ENCODE measurements at regions not wholly inside any gene's neighbourhood (a gene's known extent, or its start where the extent isn't known, plus 50 kb on each side); places are given as distances from the start of the nearest gene placed in this dataset.
"Not testable (repeated sequence)": the region's sequence is repeated elsewhere in the genome, so short reads cannot be mapped to it uniquely, and the experiment has no call there.

DNA sequence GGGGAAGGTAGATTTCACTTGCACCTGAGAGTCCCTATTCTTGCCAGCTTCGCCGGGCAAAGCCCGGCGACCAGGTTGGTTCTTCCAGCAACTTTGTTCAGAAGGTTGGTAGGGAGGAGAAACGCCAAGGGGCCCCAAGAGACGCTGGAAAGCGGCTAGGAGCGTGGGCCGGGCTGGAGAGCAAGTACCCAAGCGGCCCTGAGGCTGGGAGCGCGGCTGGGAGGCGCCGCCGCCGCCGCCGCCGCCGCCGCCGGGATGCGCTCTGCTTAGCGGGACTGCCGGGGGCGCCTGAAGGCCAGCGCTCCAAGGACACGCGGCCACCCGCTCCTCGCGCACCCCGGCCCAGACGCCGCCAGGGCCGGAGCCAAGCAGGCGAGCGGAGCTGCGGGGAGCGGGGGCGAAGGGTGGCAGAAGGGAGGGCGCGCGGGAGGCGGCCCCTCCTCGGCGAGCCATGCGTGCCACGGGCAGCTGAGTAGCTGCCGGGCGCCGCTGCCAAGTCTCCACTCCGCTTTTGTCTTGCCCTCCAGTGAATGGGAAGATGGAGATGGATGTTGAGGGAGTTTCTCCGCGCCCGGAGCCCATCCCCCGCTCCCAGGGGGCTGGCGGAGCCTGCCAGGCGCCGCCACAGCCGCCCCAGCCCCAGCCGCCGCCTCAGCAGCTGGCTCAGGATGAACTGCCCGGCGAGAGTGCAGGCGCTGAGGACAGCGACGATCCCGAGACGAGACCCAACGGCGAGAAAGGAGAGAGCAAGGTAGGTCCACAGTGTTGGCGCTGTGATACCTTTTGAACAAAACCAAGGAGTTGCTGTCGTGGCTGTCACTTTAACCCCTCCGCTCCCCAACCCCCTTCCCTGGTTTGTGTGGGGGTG, 227.4 kb upstream of the AZI2 start:
- no peak for DNase-seq (ENCODE audit: low read depth in 3 of 3)

DNA sequence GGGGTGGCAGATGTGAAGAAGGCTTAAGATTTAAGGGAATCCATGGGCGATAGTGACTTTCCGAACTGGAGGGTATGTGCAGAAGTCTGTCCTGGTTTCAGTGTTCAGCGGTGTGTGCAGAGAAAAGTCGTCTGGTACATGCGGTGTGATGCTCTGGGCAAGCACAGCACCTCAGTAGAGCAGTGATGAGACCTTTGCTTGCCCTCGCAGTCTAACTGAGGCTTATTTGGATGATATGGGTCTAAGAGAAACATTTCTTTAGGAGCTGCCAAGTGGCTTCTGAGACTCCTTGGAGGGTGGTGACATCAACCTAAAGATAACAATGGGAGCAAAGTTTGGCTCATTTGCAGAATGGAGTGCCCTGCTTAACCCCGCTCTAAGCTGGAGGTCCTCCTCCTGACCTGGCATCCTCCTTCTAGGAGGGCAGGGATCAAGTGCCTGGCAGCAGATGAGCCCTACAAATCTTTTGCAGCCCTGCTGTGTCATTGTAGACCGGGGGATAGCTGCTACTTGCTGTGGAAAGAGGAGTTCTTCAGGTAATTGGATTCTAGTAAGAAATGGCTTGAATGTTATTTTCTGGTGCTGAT, 228.1 kb upstream of the AZI2 start:
- no peak for DNase-seq (ENCODE audit: low read depth in 3 of 3)

DNA sequence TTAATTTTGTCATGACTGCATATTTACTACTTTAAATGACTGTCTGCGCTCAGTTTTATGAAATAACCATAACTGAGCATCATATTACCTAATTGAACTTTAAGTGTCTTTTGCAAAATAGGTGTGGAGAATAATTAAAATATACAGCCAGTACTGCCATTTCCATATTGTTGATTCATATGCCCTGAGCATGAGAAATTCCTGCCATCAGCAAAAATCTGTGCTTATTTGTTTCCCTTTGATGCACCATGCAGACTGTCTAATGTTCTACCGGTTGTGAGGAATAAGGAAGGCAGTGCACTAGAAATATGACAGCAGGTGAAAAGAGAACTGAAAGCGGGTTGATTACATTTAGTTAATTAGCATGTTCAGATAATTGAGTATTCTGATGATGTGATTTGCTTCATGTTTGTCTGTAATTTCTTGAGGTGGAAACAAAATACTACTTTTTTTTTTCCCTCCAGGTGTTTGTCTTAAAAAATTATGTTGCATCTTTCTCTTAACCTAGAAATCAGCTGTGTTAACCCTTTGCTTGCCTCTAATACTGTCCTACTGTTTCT, 229.4 kb upstream of the AZI2 start:
- DNase-seq (ENCODE audit: low read depth in 3 of 3): no peak

DNA sequence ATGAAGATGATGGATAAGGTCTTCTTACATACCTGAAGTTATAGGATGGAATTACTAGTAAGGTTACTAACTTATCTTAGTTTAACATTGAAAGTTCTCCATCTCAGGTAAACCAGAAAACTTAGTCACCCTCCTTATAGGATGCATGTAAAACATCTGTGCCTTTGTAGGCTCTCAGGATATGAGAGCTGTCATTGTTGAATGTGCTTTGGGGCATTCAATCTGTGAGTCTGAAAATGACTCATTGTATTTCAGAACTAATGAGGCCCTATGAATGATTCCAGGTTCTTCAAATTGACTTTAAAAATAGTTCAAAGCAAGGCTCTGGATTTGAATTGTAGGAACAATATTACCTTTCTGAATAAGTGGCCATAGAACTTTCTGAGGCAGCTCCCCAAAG, 237.7 kb upstream of the AZI2 start:
- no peak for DNase-seq (ENCODE audit: low read depth in 3 of 3)

DNA sequence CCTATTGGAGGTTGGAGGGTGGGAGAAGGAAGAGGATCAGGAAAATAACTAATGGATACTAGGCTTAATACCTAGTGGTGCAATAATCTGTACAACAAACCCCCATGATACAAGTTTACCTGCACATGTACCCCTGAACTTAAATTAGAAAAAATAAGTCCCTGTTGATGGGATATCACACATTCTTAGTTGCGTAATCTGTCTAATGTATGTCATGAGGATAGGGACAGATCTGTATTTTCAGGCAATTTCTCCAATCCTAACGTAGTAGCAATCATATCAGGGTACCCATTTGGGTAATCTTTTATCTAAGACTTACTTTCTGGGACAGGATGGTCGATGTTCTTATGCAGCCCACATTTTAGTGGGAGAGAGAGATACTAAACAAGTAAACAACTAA, 239.1 kb upstream of the AZI2 start:
- DNase-seq (ENCODE audit: low read depth in 3 of 3): no peak

DNA sequence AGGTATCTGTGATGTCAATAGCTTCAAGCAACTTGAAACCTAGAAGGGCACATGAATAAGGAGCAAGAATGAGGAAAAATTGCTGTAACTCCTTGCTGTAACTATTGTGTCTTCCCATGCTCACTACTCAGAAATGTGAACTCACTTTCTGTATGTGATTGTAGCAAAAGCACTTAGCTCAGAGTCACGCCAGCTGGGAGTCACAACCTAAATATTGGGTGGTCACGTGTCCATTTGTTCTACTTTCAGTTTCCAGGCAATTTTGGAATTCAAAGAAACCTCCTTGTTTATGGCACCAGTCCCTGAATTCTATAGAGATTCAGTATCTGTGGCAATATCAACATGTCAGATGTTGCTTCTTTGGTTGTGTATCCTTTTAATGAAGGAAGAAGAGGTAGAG, 241.6 kb upstream of the AZI2 start:
- DNase-seq (ENCODE audit: low read depth in 3 of 3): no peak

DNA sequence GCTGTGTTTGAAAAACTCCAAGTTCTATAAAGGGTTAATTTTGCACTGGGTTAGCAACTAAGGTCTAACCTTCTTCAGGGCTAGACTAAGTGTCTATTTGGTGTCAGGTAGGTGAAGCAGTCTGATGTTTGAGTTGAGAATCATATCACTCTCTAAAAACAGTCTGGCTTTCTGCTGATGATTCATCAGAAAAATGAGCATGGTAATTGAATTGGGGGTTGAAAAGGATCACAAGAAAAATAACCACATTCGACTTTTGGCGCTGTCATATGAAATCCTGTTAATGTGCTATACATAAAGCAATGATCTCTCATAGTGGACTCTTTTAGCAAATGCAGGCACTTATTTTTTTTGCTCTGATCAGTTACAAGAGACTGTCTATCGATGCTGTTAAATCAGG, 242.2 kb upstream of the AZI2 start:
- no peak for DNase-seq (ENCODE audit: low read depth in 3 of 3)

DNA sequence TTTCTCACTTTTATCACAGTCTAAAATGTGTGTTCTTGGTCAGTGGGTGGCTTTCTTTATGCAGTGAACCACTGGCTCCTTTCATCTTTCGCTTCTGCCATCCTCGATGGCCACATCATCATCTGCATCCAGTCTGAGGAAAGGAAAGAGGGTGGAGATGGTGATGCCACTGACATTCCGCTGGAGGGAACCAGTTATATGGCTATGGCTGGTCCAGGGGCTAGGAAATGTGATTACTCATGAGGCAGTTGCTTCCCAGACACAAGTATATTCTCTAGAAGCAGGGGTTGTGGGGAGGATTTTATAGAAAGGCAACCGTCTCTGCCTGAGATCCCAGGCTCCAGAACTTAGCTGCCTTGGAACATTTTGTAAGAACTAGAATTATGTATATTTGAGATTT, 246.7 kb upstream of the AZI2 start:
- no peak for DNase-seq (ENCODE audit: low read depth in 3 of 3)

DNA sequence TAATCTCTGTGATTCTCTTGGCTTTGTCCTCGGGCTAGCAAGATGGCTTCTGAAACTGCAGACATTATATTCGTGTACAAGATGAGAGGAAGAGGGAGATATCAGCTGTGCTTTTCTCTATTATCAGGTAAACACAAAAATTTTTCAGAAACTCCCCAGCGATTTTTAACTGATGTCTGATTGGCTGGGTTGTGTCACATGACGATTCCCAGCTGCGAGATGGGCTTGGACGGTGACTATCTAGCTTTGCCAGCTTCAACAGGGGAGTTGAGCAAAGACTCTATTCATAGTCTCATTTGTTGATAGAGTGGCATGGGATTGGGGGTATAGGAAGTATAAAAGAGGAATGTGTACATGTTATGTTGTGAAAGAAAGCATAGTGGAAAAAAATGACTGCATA, 248.8 kb upstream of the AZI2 start:
- no peak for DNase-seq (ENCODE audit: low read depth in 3 of 3)

DNA sequence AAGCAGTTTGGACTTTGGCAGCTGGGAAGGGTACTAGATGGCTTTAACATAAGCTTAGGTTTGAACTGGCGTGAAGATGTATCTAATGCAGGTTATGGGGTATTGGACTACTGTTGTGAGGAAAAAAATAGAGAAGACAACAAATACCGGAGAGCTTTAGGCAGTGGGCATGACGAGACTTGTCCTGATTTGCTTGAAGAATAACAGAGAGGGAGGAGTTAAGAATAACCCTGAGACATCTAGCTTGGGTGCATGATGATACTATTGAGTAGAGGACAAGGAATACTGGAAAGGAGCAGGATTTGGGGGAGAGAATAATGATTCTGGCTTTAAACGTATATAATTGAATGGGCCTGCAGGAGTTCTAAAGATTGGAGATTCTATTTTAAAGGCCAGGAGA, 249.5 kb upstream of the AZI2 start:
- no peak for DNase-seq (ENCODE audit: low read depth in 3 of 3)

DNA sequence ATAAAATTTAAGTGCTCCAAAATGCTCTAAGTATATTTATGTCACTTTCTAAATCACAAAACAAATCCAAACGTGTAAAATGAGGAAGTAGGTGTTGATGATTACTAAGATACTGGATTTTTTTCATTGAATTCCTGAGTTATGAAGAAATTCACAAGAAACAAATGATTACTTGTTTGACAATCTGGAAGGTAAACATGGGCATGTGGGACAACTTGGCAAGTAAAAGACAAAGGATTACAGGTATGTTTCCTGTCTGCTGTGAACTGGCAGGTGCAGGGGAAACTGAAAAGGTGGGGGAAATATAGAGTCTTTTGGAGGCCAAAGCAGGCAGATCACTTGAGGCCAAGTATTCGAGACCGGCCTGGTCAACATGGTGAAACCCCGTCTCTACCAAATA, 252.7 kb upstream of the AZI2 start:
- DNase-seq (ENCODE audit: low read depth in 3 of 3): no peak

DNA sequence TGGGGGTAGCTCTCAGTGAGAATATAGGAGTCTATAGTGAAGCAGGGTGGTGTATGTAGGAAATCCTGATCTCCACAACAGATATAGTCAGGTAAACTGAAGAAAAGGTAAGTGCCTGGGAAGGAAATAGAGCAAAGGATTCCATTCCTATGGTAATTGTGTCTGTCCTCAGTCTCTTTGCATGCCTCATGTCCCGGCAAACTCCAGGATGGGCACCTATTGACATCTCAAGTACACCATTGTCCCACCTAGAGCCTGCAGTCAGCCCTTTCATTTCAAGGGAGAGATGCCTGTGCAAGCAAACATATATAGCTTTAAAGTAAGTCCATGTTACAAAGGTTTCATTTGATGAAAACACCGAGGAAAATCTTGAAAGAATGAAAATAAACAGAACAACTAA, 257.7 kb upstream of the AZI2 start:
- DNase-seq (ENCODE audit: low read depth in 3 of 3): no peak

DNA sequence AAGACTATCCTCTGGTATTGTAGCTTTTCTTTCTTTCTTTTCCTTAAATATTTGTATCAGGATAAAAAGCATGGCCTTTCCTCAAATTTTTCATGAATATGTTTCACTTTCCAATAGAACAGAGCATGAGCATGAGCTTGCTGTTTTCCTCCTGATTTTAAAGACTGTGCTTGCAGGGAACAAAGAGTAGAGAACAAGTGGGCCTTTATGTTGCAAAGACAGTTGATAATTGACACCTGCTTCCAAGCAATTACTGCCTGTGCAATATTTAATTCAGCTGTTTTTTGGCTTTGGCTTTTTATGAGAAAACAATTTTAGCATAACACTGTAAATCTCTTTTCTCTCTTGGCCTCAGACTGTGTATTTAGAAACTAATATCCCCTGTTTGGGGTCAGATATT, 263.6 kb upstream of the AZI2 start:
- no peak for DNase-seq (ENCODE audit: low read depth in 3 of 3)

DNA sequence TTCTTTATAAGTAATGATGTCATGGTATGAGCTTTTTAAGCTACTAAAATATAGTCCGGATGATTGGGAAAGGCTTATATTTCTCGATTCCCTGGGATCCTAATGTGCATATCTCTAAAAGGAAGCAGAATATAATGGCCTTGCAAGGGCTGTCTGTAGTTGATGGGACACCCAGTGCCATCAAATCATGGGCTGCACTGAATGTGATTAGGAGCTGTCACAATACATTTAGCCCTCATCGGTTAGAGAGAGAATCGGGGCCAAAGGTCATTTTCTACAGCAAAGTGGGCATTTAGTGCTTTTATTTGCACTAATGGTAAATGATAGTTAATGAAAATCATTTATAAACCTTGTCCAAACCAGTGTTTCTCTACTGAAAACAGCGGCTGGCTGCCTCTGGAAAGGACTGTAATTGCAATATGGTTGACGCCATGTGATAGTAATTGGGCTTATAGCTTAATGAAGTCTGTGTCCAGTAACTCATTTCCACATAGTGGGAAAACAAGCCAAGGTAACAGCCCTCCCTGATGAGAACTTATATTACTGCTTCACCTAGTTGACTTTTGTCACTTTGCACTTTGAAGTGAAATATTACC, 265.0 kb upstream of the AZI2 start:
- DNase-seq (ENCODE audit: low read depth in 3 of 3): no peak

DNA sequence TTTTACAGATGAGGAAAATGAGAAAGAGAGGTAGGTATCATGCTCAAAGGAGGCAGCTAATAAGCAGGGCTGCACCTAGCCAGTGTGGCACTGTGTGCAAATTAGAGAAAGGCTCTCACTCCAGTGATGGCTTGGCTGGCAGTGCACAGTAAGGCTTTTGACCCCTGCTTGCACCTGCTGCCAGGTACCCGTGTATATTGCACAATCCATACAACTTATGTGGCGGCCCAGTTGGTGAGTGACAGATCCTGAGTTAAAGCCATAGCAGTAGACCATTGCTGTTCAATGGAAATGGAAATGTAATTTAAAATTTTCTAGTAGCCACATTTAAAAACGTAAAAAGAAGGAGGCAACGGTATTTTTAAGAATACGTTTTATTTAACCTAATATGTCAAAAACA, 266.4 kb upstream of the AZI2 start:
- no peak for DNase-seq (ENCODE audit: low read depth in 3 of 3)

DNA sequence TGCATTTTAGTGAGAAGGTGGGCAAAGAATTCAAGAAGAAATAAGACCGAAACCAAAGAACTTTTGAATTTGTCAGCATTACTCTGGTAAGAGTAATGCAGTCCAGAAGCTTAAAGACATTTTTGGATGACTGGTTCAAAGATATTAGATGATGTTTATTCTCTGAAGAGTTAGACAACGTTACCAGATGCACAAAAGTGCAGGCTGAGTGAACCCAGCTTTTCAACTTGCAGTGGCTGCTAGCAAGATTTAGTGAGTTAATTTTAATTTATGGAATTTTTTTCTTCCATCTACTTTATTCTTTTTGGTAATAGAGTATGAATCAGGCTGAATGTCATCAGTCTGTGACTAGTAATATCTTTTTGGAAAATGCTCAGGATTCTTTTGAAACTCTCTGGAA, 267.3 kb upstream of the AZI2 start:
- DNase-seq (ENCODE audit: low read depth in 3 of 3): no peak

DNA sequence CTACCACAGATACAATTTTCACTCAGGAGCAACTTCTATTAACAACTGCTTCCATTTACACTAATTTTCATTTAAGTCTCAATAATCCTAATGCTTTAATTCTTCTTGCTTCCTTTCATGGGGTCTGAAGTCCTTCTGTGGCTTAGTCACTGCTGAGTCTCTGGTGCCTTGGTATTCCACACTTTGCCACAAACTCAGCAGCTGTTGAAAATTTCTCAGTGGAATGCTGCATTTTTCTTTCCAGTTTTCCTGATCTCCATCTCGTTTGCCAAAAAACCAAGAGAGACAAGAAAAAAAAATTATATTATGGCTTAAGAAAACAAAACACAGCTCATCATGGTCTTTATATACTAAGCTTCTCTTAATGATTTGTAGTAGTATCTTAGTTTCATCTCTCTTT, 269.2 kb upstream of the AZI2 start:
- no peak for DNase-seq (ENCODE audit: low read depth in 3 of 3)

DNA sequence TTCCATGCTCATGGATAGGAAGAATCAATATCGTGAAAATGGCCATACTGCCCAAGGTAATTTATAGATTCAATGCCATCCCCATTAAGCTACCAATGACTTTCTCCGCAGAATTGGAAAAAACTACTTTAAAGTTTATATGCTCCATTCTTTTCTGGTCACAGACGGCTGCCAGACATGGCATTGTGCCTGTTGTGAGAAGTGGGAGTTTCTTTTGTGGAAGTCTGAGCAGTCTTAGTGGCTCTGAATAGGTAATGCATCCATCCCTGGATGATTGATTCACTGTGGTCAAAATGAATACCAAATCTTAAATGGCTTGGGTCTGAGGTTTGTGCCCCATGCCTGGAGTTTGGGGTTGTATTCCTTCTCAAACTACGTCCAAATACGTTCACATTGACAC, 274.5 kb upstream of the AZI2 start:
- DNase-seq (ENCODE audit: low read depth in 3 of 3): no peak

DNA sequence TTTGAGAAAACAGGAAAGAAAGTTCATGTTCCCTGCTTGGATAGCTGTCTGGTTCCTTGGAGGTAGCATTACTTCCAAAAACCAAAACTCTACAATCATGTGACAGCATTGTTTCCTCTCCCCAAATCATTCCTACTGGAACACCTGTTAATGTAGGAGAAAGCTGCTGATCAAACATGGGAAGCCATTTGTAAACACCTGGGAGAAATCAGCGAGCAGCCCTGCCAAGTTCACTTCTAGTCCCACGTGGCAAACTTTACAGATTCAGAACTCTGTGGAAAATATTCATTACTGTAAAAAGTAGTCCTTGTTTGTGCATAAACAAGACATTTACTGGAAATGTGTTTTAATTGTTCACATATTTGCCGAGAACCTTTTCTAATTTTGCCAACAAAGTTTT, 275.5 kb upstream of the AZI2 start:
- DNase-seq (ENCODE audit: low read depth in 3 of 3): no peak

DNA sequence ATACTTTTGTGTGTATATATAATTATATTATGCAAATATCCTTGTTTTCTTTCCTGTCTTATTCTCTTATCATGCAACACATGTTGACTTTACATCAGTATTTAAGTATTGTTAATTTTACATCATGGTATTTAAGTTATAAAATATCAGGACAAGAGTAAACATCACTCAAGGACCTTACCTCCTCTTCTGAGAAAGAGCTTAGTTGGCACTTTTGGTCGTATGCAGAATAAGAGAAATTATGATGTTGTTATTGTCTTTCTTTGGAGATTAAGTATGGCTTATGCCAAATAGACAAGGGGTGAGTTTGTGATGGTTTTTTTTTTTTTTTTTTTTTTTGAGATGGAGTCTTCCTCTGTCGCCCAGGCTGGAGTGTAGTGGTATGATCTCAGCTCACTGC, 279.2 kb upstream of the AZI2 start:
- DNase-seq (ENCODE audit: low read depth in 3 of 3): not testable (repeated sequence)

DNA sequence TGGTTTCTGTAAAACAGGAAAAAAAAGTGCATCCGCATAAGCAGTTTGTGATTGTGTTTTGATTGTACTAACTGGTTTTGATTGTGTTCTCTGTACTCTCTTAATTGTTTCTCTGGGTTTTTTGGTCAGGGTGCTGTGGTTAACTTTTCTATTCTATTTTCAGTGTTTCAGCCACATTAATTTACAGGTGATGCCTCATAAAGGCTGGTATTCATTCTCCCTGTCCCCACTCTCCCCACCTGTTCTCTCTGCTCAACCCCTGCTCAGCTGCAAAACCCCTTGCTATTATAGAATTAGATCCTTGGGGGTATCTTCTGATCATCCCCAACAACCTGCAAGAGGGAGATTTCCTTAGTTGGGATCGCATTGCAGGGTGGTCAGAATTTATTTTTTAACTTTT, 285.4 kb upstream of the AZI2 start:
- DNase-seq (ENCODE audit: low read depth in 3 of 3): no peak

DNA sequence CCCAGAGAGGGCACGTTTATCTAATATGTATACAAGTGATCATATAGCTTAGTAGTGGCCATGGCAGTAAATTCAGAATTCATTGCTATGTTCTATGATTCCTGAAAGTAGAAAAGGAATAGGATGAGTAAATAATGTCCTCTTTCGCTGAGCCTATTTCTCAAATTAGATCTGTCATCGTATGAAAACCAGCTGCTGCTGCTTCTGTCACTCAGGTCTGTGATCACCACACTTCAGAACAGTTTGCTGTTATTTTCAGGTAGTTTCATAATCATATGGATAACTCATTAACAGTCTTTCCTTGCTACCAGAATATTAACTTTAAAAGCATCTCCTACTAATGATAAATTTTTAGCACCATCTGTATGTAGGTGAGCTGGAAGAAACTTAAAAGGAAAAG, 289.1 kb upstream of the AZI2 start:
- no peak for DNase-seq (ENCODE audit: low read depth in 3 of 3)

DNA sequence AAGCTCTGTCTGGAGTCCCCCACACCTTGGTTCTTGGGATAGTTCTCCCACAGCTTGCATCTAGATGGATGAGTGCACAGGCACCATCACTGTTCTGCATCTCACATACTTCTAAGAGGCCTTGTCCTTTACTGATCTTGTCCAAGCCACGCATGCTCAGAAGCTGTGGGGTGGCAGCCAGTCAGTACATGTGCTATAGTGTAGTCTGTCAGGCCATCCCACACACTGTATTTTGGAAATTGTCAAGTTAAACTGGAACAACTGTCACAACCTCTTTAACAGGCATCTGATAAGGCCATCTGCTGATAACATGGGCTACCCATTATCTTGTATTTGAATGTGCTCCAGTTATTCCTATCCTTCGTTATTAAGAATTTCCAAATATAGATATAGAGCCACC, 296.5 kb upstream of the AZI2 start:
- no peak for DNase-seq (ENCODE audit: low read depth in 3 of 3)

All from stimulated activated CD4-positive, alpha-beta T cell treated with anti-CD3 and anti-CD28 coated beads, TNF-alpha, amount 100 ng/mL, for 24 hours (primary cell).